Peyer's patch (tissue), 4 donors: ENCODE measurements at regions not wholly inside any gene's neighbourhood (a gene's known extent, or its start where the extent isn't known, plus 50 kb on each side); places are given as distances from the start of the nearest gene placed in this dataset.

Experiments used
- POLR2A ChIP-seq, 2 donors: fragments of 450-650 bp; IDR thresholded peaks; one replicate each; pipeline ENCODE4 v1.5.1; 2017; ENCODE audit warnings: antibody characterized with exemption in 2 of 2, mild to moderate bottlenecking in 2 of 2, moderate library complexity in 2 of 2
- TF ChIP-seq, protein P1 (sequence below), 6 experiments: fragments of 450-650 bp in 4 of 6; fragments of 200-600 bp in 2 of 6; sonication (generic) in 1 of 6; IDR thresholded peaks; one replicate each; pipeline ENCODE4 v1.5.1; 2017 to 2019; ENCODE audit warnings: antibody characterized with exemption in 6 of 6, mild to moderate bottlenecking in 3 of 6, moderate library complexity in 1 of 6

DNA sequence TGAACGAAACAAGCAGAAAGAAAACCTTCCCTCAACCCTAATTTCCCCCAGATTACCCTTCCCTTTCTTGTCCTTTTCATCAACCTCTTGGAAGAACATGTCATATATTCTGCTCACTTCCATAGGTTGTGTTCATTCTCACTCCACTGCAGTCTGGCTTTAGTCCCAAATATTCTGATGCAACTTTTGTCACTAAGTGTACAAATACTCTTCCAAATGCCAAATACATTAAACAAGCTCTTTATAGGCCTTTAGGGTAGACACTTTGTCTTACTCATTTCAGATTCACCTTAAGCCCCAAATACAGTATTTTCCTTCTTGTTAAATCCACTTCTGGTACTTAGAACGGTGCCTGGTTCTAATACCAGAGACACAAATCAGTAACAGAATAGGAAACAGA, 406.5 kb upstream of the CDIN1 start:
- no peak for TF ChIP-seq POLR2A (IDR thresholded peaks at IDR 0.05)
- TF ChIP-seq, protein P1, sequence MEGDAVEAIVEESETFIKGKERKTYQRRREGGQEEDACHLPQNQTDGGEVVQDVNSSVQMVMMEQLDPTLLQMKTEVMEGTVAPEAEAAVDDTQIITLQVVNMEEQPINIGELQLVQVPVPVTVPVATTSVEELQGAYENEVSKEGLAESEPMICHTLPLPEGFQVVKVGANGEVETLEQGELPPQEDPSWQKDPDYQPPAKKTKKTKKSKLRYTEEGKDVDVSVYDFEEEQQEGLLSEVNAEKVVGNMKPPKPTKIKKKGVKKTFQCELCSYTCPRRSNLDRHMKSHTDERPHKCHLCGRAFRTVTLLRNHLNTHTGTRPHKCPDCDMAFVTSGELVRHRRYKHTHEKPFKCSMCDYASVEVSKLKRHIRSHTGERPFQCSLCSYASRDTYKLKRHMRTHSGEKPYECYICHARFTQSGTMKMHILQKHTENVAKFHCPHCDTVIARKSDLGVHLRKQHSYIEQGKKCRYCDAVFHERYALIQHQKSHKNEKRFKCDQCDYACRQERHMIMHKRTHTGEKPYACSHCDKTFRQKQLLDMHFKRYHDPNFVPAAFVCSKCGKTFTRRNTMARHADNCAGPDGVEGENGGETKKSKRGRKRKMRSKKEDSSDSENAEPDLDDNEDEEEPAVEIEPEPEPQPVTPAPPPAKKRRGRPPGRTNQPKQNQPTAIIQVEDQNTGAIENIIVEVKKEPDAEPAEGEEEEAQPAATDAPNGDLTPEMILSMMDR (IDR thresholded peaks at IDR 0.05): no peak
